Left lung (tissue), 4 donors: ENCODE measurements at regions not wholly inside any gene's neighbourhood (a gene's known extent, or its start where the extent isn't known, plus 50 kb on each side); places are given as distances from the start of the nearest gene placed in this dataset.

ENCODE experiments used
- ATAC-seq: fragments of 200-7000 bp; cut with Tn5 transposase; one replicate; pipeline ENCODE4 v1.9.1; 2020; ENCODE audit warnings: moderate library complexity
- DNase-seq, 4 donors: peaks; one replicate each; pipeline ENCODE4 v3.0.0-alpha.2; 2013 to 2020
- H3K27ac ChIP-seq, 2 donors: fragments of 200-600 bp; sonication (generic) in 1 of 2; one replicate each; pipeline versions ENCODE4 v1.5.0 to v1.8.0; 2020 to 2021
- H3K27me3 ChIP-seq, 2 donors: fragments of 200-600 bp; sonication (generic) in 1 of 2; one replicate each; pipeline versions ENCODE4 v1.5.0 to v1.8.0; 2020 to 2021
- H3K36me3 ChIP-seq, 2 donors: fragments of 200-600 bp; sonication (generic) in 1 of 2; one replicate each; pipeline versions ENCODE4 v1.5.0 to v1.8.0; 2020 to 2021
- H3K4me1 ChIP-seq, 2 donors: fragments of 200-600 bp; one replicate each; pipeline ENCODE4 v1.8.0; 2021
- H3K4me3 ChIP-seq, 2 donors: fragments of 200-600 bp; sonication (generic) in 1 of 2; one replicate each; pipeline versions ENCODE4 v1.5.0 to v1.8.0; 2020 to 2021; ENCODE audit warnings: mild to moderate bottlenecking in 1 of 2
- H3K9me3 ChIP-seq, 2 donors: fragments of 200-600 bp; sonication (generic) in 1 of 2; one replicate each; pipeline versions ENCODE4 v1.5.0 to v1.8.0; 2020 to 2021
- intact Hi-C, 2 donors: fragments of 100-400 bp; cut with DNase I; formaldehyde crosslinking; loops; one replicate each; pipeline versions ENCODE4 v1.11.2 to v1.14.2; 2022
- TF ChIP-seq, protein P1 (sequence below), 2 donors: fragments of 200-600 bp; sonication (generic) in 1 of 2; IDR thresholded peaks; one replicate each; pipeline versions ENCODE4 v1.5.0 to v1.8.0; 2021; ENCODE audit warnings: antibody characterized with exemption in 2 of 2
- donor health status: DM: no; HTN: yes; CAD: no.
- donor health status: DM: no; HTN: no; CAD: no.

DNA sequence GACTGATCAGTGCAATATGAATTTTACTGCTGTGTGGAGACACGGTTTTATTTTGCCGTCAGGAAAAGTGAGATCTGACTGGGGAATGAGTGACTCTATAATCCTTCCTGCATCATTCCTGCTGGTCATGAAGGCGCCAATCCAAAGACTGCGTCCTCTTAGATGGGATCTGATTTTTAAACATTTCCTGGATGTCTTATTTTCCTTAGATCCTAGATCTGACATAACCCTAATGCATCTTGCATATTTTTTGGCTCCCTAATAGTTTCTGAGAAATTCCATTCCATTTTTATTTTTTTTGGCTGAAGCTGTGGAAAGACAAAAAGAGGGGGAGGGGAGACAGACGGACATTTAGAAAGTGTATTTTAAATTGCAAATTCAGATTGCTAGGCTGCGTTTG lies 454.9 kb upstream of the FAT1 start:
- Histone ChIP-seq H3K27me3 (no peaks in the 10 kb centered on the region), H3K27ac (no peak overlapping the region), H3K4me1 (no peaks in the 10 kb centered on the region), H3K9me3 (no peaks in the 10 kb centered on the region), H3K36me3 (no peaks in the 10 kb centered on the region), H3K4me3 (no peak overlapping the region)
- DNase-seq (no peak), ATAC-seq (no peak)
- TF ChIP-seq, protein P1, sequence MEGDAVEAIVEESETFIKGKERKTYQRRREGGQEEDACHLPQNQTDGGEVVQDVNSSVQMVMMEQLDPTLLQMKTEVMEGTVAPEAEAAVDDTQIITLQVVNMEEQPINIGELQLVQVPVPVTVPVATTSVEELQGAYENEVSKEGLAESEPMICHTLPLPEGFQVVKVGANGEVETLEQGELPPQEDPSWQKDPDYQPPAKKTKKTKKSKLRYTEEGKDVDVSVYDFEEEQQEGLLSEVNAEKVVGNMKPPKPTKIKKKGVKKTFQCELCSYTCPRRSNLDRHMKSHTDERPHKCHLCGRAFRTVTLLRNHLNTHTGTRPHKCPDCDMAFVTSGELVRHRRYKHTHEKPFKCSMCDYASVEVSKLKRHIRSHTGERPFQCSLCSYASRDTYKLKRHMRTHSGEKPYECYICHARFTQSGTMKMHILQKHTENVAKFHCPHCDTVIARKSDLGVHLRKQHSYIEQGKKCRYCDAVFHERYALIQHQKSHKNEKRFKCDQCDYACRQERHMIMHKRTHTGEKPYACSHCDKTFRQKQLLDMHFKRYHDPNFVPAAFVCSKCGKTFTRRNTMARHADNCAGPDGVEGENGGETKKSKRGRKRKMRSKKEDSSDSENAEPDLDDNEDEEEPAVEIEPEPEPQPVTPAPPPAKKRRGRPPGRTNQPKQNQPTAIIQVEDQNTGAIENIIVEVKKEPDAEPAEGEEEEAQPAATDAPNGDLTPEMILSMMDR (IDR thresholded peaks at IDR 0.05) = no peak
- intact Hi-C loops = no loop called here

DNA sequence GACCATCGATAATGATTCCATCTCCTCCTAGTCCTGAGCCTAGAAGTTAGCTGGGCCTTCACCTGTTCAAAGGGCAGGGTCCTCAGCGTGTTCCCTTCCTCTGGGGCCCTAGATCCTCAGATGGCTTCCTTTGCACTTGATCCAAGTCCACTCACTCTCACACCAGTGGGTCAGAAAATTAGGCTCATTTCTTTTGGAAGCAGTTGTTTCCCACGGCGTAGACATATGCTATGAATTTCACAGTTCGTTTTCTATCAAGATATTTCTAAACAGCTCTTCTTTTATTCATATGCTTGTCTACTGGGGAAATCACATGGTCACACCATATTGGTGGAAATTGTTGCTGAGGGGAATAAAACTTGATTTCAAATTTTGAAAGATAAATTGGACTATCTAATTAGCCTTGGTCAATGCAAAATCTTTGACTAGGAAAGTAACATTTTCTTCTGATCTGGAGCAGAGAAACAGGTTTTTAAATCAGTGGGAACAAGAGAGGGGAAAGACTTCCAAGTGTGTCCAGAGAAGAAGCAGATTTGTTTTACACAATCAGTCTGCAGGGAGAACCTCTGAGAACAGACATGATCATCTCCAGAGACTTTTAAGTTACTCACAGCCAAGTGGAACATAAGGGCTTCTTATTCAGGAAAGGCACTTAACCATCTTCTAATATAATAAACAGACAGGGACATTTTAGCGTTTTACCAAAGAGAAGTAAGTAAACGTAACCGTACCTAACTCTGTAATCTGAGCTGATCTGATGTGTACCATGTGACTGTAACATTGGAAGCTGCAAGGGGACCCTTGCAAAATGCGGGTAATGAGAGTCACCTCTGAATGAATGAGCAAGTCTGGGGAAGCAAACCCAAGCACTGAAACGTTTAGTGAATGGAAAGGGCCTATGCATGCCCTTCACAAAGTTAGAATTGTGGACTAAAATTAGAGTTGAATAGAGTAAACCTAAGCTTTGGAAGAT lies 455.7 kb upstream of the FAT1 start:
- H3K9me3 ChIP-seq = no peaks in the 10 kb centered on the region
- no peaks in the 10 kb centered on the region for H3K36me3 ChIP-seq
- H3K27ac ChIP-seq = no peak overlapping the region
- ATAC-seq = no peak
- H3K27me3 ChIP-seq = no peaks in the 10 kb centered on the region
- H3K4me3 ChIP-seq = no peak overlapping the region
- no peak for DNase-seq
- intact Hi-C loops = no loop called here
- no peaks in the 10 kb centered on the region for H3K4me1 ChIP-seq
- TF ChIP-seq, protein P1 (IDR thresholded peaks at IDR 0.05) = no peak

DNA sequence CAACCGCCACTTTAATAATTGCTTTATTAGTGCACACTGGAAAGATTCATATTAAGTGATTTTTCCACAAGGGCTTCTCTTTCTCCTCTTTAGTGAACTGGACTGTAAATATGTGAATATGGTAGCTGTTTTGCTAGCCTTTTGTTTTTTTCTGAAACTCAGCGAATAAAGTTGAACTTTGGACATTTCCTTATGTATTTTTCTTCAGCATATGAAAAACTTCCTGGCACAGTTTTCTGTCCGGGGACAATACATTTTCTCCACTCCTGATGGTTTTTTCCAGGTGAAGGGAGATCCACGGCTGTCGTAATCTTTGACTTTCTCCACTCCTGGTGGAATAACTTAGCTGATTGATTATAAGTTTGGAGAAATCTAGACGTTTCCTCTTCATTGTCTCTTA lies 457.4 kb upstream of the FAT1 start:
- intact Hi-C loops = no loop called here
- Histone ChIP-seq H3K36me3 (no peaks in the 10 kb centered on the region), H3K27me3 (no peaks in the 10 kb centered on the region), H3K27ac (no peak overlapping the region), H3K4me1 (no peaks in the 10 kb centered on the region), H3K4me3 (no peak overlapping the region), H3K9me3 (no peaks in the 10 kb centered on the region)
- DNase-seq (no peak), ATAC-seq (no peak)
- TF ChIP-seq, protein P1 (IDR thresholded peaks at IDR 0.05) = no peak

DNA sequence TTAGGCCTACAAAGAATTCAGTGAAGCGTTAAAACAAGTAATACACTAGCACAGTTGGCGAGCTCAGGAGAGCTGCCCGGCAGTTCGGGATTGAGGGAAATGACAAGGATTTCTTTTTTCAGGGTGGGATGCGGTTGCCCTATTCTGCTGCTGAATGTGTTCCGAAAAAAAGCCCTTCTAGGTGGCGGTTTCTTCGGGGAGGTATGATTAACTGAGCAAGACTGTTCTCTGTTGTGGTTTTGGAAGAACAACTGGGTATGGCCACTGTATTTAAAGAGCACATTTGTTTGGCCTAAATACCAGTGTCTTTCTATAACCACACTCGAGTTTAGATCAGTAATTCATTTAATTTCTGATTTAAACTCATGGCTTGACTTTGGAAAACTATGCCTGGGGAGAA lies 459.7 kb upstream of the FAT1 start:
- intact Hi-C loops = no loop called here
- no peak for ATAC-seq
- H3K27ac ChIP-seq = no peak overlapping the region
- no peaks in the 10 kb centered on the region for H3K9me3 ChIP-seq
- H3K4me1 ChIP-seq = no peaks in the 10 kb centered on the region
- no peaks in the 10 kb centered on the region for H3K36me3 ChIP-seq
- TF ChIP-seq, protein P1 (IDR thresholded peaks at IDR 0.05) = no peak
- H3K4me3 ChIP-seq = no peak overlapping the region
- DNase-seq = no peak
- H3K27me3 ChIP-seq = no peaks in the 10 kb centered on the region

DNA sequence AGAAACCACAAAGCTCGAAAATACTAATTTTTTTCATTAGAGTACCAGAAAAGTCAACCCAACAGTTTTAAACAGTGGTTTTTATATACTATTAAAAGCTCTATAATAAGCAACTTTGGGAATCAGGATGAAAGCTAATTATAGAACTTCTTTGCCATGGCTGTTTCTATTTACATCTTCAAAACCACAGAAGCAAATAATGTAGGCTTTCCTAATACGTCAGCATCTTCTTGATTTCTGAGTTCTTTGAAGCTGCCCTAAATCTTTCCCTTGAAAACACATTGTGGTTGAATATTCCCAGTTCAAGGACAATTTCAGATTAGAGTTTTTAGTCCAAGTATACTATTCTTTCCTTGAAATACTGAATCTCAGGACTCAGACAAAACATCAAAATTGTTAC lies 460.2 kb upstream of the FAT1 start:
- Histone ChIP-seq H3K27ac (no peak overlapping the region), H3K36me3 (no peaks in the 10 kb centered on the region), H3K27me3 (no peaks in the 10 kb centered on the region), H3K9me3 (no peaks in the 10 kb centered on the region), H3K4me3 (no peak overlapping the region), H3K4me1 (no peaks in the 10 kb centered on the region)
- no peak for ATAC-seq
- DNase-seq = no peak
- intact Hi-C loops = no loop called here
- TF ChIP-seq, protein P1 (IDR thresholded peaks at IDR 0.05) = no peak
